ENCODE measurements at regions not wholly inside any gene's neighbourhood (a gene's known extent, or its start where the extent isn't known, plus 50 kb on each side); places are given as distances from the start of the nearest gene placed in this dataset.

DNA sequence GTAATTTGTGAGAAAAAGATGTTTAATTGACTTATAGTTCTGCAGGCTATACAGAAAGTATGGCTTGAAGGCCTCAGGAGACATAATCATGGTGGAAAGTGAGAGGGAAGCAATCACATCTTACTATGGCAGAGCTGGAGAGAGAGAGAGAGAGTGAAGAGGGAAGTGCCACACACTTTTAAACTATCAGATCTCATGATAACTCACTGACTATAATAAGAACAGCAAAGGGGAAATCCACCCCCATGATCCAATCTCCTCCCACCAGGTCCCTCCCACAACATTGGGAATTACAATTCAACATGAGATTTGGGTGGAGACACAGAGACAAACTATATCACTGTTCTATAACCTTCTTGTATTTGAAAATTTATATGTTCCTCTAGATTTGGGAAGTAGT, 117.2 kb upstream of the BMP5 start:
- TF ChIP-seq, protein P1, sequence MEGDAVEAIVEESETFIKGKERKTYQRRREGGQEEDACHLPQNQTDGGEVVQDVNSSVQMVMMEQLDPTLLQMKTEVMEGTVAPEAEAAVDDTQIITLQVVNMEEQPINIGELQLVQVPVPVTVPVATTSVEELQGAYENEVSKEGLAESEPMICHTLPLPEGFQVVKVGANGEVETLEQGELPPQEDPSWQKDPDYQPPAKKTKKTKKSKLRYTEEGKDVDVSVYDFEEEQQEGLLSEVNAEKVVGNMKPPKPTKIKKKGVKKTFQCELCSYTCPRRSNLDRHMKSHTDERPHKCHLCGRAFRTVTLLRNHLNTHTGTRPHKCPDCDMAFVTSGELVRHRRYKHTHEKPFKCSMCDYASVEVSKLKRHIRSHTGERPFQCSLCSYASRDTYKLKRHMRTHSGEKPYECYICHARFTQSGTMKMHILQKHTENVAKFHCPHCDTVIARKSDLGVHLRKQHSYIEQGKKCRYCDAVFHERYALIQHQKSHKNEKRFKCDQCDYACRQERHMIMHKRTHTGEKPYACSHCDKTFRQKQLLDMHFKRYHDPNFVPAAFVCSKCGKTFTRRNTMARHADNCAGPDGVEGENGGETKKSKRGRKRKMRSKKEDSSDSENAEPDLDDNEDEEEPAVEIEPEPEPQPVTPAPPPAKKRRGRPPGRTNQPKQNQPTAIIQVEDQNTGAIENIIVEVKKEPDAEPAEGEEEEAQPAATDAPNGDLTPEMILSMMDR (IDR thresholded peaks at IDR 0.05): no peak
- TF ChIP-seq POLR2A (IDR thresholded peaks at IDR 0.05): no peak

Measured in thyroid gland (tissue), 4 donors.